IPS DF 6.9 (cell line): ENCODE measurements at regions not wholly inside any gene's neighbourhood (a gene's known extent, or its start where the extent isn't known, plus 50 kb on each side); places are given as distances from the start of the nearest gene placed in this dataset.

Experiments
- DNase-seq: peaks from one replicate; pipeline ENCODE4 v3.0.0-alpha.2; 2013; ENCODE audit warnings: low read depth, low spot score
- H3K27ac ChIP-seq: one replicate; pipeline ENCODE4 v1.5.1; 2013; ENCODE audit warnings: low read length, control low read depth
- H3K27me3 ChIP-seq: 2 replicates; pipeline ENCODE4 v1.6.1; 2013; ENCODE audit warnings: mild to moderate bottlenecking, low read length; ENCODE audit not compliant: control insufficient read depth, insufficient read depth
- H3K36me3 ChIP-seq: 2 replicates; pipeline ENCODE4 v1.6.1; 2013; ENCODE audit warnings: low read length; ENCODE audit not compliant: control insufficient read depth, insufficient read depth
- H3K4me1 ChIP-seq: 2 replicates; pipeline ENCODE4 v1.6.1; 2013; ENCODE audit warnings: low read length; ENCODE audit not compliant: control insufficient read depth, insufficient read depth
- H3K4me3 ChIP-seq: 2 replicates; pipeline ENCODE4 v1.5.1; 2013; ENCODE audit warnings: mild to moderate bottlenecking, low read length
- H3K9me3 ChIP-seq: 2 replicates; pipeline ENCODE4 v1.6.1; 2013; ENCODE audit warnings: low read length, inconsistent platforms; ENCODE audit not compliant: control insufficient read depth, insufficient read depth
- WGBS: extraction: QIAGEN DNeasy Blood & Tissue Kit; methylation state at CpG from one replicate; pipeline ENCODE4 v1.1.7; 2013; ENCODE audit warnings: mixed read lengths, missing lambda C conversion rate; ENCODE audit not compliant: insufficient read length, insufficient coverage; 5-methylcytosine and 5-hydroxymethylcytosine counted together

GRCh38 chr6:85997206-85997605, 354.5 kb upstream of the SYNCRIP start:
- no peak overlapping the region for H3K4me3 ChIP-seq
- no CpG with 5 or more reads among the region's 1 CpG for WGBS
- DNase-seq: no peak
- H3K36me3 ChIP-seq: no peaks in the 10 kb centered on the region
- no peak overlapping the region for H3K27ac ChIP-seq
- no peaks in the 10 kb centered on the region for H3K4me1 ChIP-seq
- no peaks in the 10 kb centered on the region for H3K9me3 ChIP-seq
- no peaks in the 10 kb centered on the region for H3K27me3 ChIP-seq

- H3K9me3 ChIP-seq: no peaks in the 10 kb centered on the region
- no peak overlapping the region for H3K4me3 ChIP-seq
- no peak overlapping the region for H3K27ac ChIP-seq
- no peaks in the 10 kb centered on the region for H3K4me1 ChIP-seq
- no peaks in the 10 kb centered on the region for H3K27me3 ChIP-seq
- no CpG with 5 or more reads among the region's 1 CpG for WGBS
- DNase-seq: no peak
- no peaks in the 10 kb centered on the region for H3K36me3 ChIP-seq
Observed at GRCh38 chr6:85996034-85996375, 353.3 kb upstream of the SYNCRIP start.

DNA sequence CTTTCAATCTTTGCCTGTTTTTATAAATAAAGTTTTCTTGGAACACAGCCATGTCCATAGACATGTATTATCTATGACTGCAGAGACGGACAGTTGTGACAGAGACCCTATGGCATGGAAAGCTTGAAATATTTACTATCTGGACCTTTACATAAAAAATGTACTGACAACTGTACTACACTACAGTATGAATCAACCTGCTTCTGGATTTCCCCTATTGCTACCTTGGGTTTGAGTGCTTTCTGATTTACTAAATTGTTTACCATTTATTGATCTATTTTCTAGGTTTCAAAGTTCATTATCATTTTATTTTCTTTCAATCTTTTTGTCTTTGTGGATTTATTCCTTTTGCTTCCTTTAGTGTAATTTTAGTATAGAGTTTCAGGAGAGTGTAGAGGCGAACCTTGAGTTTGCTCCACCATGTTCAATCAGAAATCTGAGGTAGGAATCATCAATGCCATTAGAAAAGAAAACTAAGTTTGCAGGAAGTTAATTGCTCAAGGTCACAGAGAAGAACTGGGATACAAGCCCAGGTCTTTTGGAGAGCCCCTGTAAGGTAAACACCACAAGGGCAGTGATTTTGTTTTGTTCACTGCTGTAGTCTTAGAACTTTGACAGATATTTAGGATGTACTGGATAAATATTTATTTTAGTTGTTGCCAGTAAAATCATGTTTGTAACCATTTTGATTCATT, 352.8 kb upstream of the SYNCRIP start:
- Histone ChIP-seq H3K27me3 (no peaks in the 10 kb centered on the region), H3K4me1 (no peaks in the 10 kb centered on the region), H3K36me3 (no peaks in the 10 kb centered on the region), H3K4me3 (no peak overlapping the region), H3K9me3 (no peaks in the 10 kb centered on the region), H3K27ac (no peak overlapping the region)
- no CpG with 5 or more reads among the region's 2 CpGs for WGBS
- no peak for DNase-seq

- no CpG with 5 or more reads among the region's 2 CpGs for WGBS
- no peaks in the 10 kb centered on the region for H3K9me3 ChIP-seq
- no peaks in the 10 kb centered on the region for H3K36me3 ChIP-seq
Observed at GRCh38 chr6:85986681-85987080, 344.0 kb upstream of the SYNCRIP start.

DNA sequence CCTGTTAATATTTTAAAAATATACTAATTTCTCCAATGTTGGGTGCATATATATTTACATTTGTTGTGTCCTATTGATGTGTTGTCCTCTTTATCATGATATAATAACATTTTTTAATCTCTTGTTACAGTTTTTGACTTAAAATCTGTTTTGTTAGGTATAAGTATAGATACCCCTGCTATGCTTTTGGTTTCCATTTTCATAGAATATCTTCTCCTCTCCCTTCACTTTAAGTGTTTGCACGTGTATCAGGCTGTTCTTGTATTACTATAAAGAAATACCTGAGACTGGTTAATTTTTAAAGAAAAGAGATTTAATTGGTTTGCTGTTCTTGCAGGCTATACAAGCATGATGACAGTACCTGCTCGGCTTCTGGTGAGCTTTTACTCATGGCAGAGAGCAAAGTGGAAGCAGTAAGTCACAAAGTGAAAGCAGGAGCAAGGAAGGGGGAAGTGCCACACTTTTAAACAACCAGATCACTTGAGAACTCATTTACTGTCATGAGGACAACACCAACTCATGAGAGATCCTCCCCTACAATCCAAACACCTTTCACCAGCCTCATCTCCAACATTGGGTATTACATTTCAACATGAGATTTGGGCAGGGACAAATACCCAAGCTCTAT, 340.5 kb upstream of the SYNCRIP start:
- no peaks in the 10 kb centered on the region for H3K27me3 ChIP-seq
- DNase-seq: no peak
- no CpG with 5 or more reads among the region's 2 CpGs for WGBS
- H3K27ac ChIP-seq: no peak overlapping the region
- no peaks in the 10 kb centered on the region for H3K36me3 ChIP-seq
- H3K9me3 ChIP-seq: no peaks in the 10 kb centered on the region
- no peak overlapping the region for H3K4me3 ChIP-seq
- H3K4me1 ChIP-seq: no peaks in the 10 kb centered on the region

More at GRCh38 chr6:85986681-85987080, 344.0 kb upstream of the SYNCRIP start:
- no peak overlapping the region for H3K27ac ChIP-seq
- H3K4me3 ChIP-seq: no peak overlapping the region
- no peaks in the 10 kb centered on the region for H3K4me1 ChIP-seq
- no peaks in the 10 kb centered on the region for H3K27me3 ChIP-seq
- no peak for DNase-seq

DNA sequence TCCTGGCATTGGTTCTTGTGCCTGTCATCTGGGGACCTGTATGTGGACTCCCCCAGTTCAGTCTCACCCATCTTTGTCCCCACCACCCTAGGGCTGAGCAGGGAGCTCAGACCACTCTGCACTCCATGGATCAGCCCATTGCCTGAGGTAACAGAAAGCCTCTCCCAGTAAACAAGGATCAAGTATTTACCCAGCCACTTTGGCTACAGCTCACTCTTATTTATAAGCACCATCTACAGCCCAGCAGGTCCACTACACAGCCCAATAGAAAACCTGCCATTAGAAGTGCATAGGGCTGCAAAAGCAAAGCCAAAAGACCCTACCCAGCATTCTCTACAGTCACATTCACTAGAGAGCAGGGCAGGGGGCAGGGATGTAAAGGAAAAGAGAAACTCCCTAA, 335.0 kb upstream of the SYNCRIP start:
- H3K27ac ChIP-seq: no peak overlapping the region
- H3K36me3 ChIP-seq: no peaks in the 10 kb centered on the region
- no peaks in the 10 kb centered on the region for H3K9me3 ChIP-seq
- H3K4me3 ChIP-seq: no peak overlapping the region
- no peak for DNase-seq
- H3K4me1 ChIP-seq: no peaks in the 10 kb centered on the region
- H3K27me3 ChIP-seq: no peaks in the 10 kb centered on the region

DNA sequence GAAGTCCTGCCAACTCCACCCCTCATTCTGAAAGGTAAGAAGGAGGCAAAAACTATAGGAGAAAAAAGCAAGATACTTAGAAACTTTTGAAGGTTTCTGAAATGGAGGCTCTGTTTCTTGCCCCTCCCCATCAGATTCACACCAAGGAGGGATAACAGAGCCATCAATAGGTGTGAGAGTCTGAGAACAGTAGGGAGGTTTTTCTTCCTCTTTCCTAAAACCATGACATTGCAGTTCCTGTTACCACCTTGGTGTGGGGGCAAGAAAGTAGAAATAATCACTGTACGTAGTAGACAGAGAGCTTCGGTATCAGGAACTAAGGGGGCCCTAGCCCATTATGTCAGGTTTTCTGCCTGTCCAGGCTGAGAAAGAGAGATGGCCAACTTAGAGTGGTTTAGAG, 333.3 kb upstream of the SYNCRIP start:
- no peak overlapping the region for H3K4me3 ChIP-seq
- H3K36me3 ChIP-seq: no peaks in the 10 kb centered on the region
- DNase-seq: no peak
- no peaks in the 10 kb centered on the region for H3K4me1 ChIP-seq
- WGBS: no CpG with 5 or more reads among the region's 2 CpGs
- H3K9me3 ChIP-seq: no peaks in the 10 kb centered on the region
- no peaks in the 10 kb centered on the region for H3K27me3 ChIP-seq
- H3K27ac ChIP-seq: no peak overlapping the region

- no peak overlapping the region for H3K27ac ChIP-seq
- no peaks in the 10 kb centered on the region for H3K9me3 ChIP-seq
- DNase-seq: no peak
- H3K4me3 ChIP-seq: no peak overlapping the region
- no peaks in the 10 kb centered on the region for H3K4me1 ChIP-seq
- no peaks in the 10 kb centered on the region for H3K36me3 ChIP-seq
- no peaks in the 10 kb centered on the region for H3K27me3 ChIP-seq
Observed at GRCh38 chr6:85971238-85971637, 328.6 kb upstream of the SYNCRIP start.

DNA sequence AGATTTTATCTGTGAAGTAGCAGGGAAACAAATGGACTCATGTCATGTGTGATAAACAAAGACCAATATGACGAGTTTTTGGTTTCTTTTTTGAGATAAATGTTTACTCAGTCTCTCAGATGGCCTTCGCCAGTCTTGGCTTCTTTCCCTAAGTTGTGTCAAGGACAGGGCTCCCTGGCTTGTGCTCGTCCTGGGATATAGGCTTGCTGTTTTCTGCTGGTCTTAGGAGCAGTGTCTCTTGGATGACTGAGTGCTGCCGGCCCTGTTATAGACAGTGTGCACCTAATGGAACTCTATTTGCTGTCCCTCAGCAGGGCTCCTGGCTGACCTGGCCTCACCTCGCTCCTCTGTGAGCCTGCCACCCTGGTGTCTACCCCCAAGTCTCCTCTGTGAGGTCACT, 324.1 kb upstream of the SYNCRIP start:
- no peak for DNase-seq
- Histone ChIP-seq H3K27ac (no peak overlapping the region), H3K9me3 (no peaks in the 10 kb centered on the region), H3K4me3 (no peak overlapping the region), H3K36me3 (no peaks in the 10 kb centered on the region), H3K27me3 (no peaks in the 10 kb centered on the region), H3K4me1 (no peaks in the 10 kb centered on the region)
- WGBS: no CpG with 5 or more reads among the region's 5 CpGs

GRCh38 chr6:85961746-85962145, 319.1 kb upstream of the SYNCRIP start:
- DNase-seq: no peak
- Histone ChIP-seq H3K4me1 (no peaks in the 10 kb centered on the region), H3K36me3 (no peaks in the 10 kb centered on the region), H3K4me3 (no peak overlapping the region), H3K9me3 (no peaks in the 10 kb centered on the region), H3K27me3 (no peaks in the 10 kb centered on the region), H3K27ac (no peak overlapping the region)

DNA sequence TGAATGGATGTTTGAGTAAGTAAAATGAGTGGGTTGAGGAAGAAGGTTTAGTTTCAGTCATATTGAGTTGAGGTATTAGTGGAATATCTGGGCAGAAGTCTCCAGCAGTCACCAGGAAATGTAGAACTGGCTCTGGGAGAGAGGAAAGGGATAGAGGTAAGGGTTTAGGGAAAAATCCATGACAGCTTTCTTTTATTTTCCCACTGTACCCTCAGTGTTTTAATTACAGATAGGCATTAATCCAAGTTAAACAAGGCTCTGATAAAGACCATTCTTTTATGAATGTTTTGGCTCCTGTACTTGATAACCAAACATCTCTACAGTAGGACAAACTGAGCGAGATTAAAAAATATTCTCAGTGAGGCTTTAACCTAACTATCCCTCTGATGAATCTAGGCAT, 318.4 kb upstream of the SYNCRIP start:
- WGBS: no CpG with 5 or more reads among the region's 1 CpG
- Histone ChIP-seq H3K27me3 (no peaks in the 10 kb centered on the region), H3K27ac (no peak overlapping the region), H3K9me3 (no peaks in the 10 kb centered on the region), H3K36me3 (no peaks in the 10 kb centered on the region), H3K4me3 (no peak overlapping the region), H3K4me1 (no peaks in the 10 kb centered on the region)
- DNase-seq: no peak
